Endothelial cell (in vitro differentiated cells): ENCODE measurements at regions not wholly inside any gene's neighbourhood (a gene's known extent, or its start where the extent isn't known, plus 50 kb on each side); places are given as distances from the start of the nearest gene placed in this dataset.
"Not testable (repeated sequence)": the region's sequence is repeated elsewhere in the genome, so short reads cannot be mapped to it uniquely, and the experiment has no call there.

Experiments
- DNase-seq: peaks from one replicate; pipeline ENCODE4 v3.0.0; 2021; ENCODE audit warnings: low spot score
- H3K27ac Mint-ChIP-seq: one replicate; pipeline ENCODE4 v1.8.0; 2021; ENCODE audit warnings: mixed read lengths, inconsistent platforms; ENCODE audit not compliant: unreplicated experiment
- H3K27me3 Mint-ChIP-seq: one replicate; pipeline ENCODE4 v1.8.0; 2021; ENCODE audit warnings: mild to moderate bottlenecking, moderate library complexity, mixed read lengths, inconsistent platforms; ENCODE audit not compliant: unreplicated experiment
- H3K36me3 Mint-ChIP-seq: one replicate; pipeline ENCODE4 v1.8.0; 2021; ENCODE audit warnings: mild to moderate bottlenecking, low read depth, mixed read lengths, inconsistent platforms; ENCODE audit not compliant: unreplicated experiment
- H3K4me1 Mint-ChIP-seq: one replicate; pipeline ENCODE4 v1.8.0; 2021; ENCODE audit warnings: mild to moderate bottlenecking, mixed read lengths, inconsistent platforms; ENCODE audit not compliant: unreplicated experiment
- H3K4me3 Mint-ChIP-seq: one replicate; pipeline ENCODE4 v1.8.0; 2021; ENCODE audit warnings: mild to moderate bottlenecking, mixed read lengths, inconsistent platforms; ENCODE audit not compliant: unreplicated experiment
- H3K9me3 Mint-ChIP-seq: one replicate; pipeline ENCODE4 v1.8.0; 2021; ENCODE audit warnings: mixed read lengths, inconsistent platforms; ENCODE audit not compliant: unreplicated experiment
- CTCF ChIP-seq: fragments of 200-600 bp; sonication (generic); IDR thresholded peaks from one replicate; pipeline ENCODE4 v1.5.0; 2021; ENCODE audit warnings: antibody characterized with exemption; ENCODE audit not compliant: unreplicated experiment

- peaks cover 2% of the 10 kb centered on the region for H3K27me3 Mint-ChIP-seq
- H3K4me3 Mint-ChIP-seq, result no peak overlapping the region
- H3K9me3 Mint-ChIP-seq, result peaks cover 5% of the 10 kb centered on the region
- no peak for DNase-seq
- no peak for TF ChIP-seq CTCF
- peaks cover 18% of the 10 kb centered on the region for H3K4me1 Mint-ChIP-seq
- H3K36me3 Mint-ChIP-seq, result peaks cover 4% of the 10 kb centered on the region
- no peak overlapping the region for H3K27ac Mint-ChIP-seq
Measured at GRCh38 chr15:69920221-69920620, 177.5 kb downstream of the TLE3 start.

GRCh38 chr15:69921626-69922619 lies 175.8 kb downstream of the TLE3 start:
- no peak for DNase-seq
- Mint-ChIP-seq H3K27me3 (peaks cover 2% of the 10 kb centered on the region), H3K27ac (no peak overlapping the region), H3K4me3 (no peak overlapping the region), H3K9me3 (peaks cover 5% of the 10 kb centered on the region), H3K4me1 (peaks cover 9% of the 10 kb centered on the region), H3K36me3 (peaks cover 8% of the 10 kb centered on the region)
- no peak for TF ChIP-seq CTCF

GRCh38 chr15:69924531-69924930 lies 173.2 kb downstream of the TLE3 start:
- no peak overlapping the region for H3K4me3 Mint-ChIP-seq
- H3K27ac Mint-ChIP-seq, result no peak overlapping the region
- no peak for DNase-seq
- no peak for TF ChIP-seq CTCF
- H3K27me3 Mint-ChIP-seq, result peaks cover 2% of the 10 kb centered on the region
- peaks cover 4% of the 10 kb centered on the region for H3K4me1 Mint-ChIP-seq
- H3K9me3 Mint-ChIP-seq, result peaks cover 5% of the 10 kb centered on the region
- peaks cover 12% of the 10 kb centered on the region for H3K36me3 Mint-ChIP-seq

GRCh38 chr15:69926006-69926405 lies 171.7 kb downstream of the TLE3 start:
- Mint-ChIP-seq H3K27ac (no peak overlapping the region), H3K4me1 (no peaks in the 10 kb centered on the region), H3K9me3 (peaks cover 5% of the 10 kb centered on the region), H3K4me3 (no peak overlapping the region), H3K27me3 (peaks cover 2% of the 10 kb centered on the region), H3K36me3 (peaks cover 12% of the 10 kb centered on the region)
- no peak for TF ChIP-seq CTCF
- DNase-seq, result no peak

- Mint-ChIP-seq H3K27ac (no peak overlapping the region), H3K36me3 (peaks cover 12% of the 10 kb centered on the region), H3K27me3 (peaks cover 2% of the 10 kb centered on the region), H3K9me3 (peaks cover 5% of the 10 kb centered on the region), H3K4me3 (no peak overlapping the region), H3K4me1 (no peaks in the 10 kb centered on the region)
- no peak for TF ChIP-seq CTCF
- DNase-seq, result no peak
Measured at GRCh38 chr15:69926721-69927120, 171.0 kb downstream of the TLE3 start.

GRCh38 chr15:69928890-69929289 lies 168.8 kb downstream of the TLE3 start:
- H3K4me1 Mint-ChIP-seq, DNase-seq, H3K4me3 Mint-ChIP-seq, H3K27me3 Mint-ChIP-seq, H3K27ac Mint-ChIP-seq, H3K36me3 Mint-ChIP-seq, H3K9me3 Mint-ChIP-seq: not testable (repeated sequence)
